CD4-positive, alpha-beta T cell treated with Interferon alpha-2 for 1 hour (primary cell): ENCODE measurements at regions not wholly inside any gene's neighbourhood (a gene's known extent, or its start where the extent isn't known, plus 50 kb on each side); places are given as distances from the start of the nearest gene placed in this dataset.

Experiments used
- DNase-seq, 2 donors: peaks; one replicate each; pipeline ENCODE4 v3.0.0-alpha.2; 2020 to 2022

DNA sequence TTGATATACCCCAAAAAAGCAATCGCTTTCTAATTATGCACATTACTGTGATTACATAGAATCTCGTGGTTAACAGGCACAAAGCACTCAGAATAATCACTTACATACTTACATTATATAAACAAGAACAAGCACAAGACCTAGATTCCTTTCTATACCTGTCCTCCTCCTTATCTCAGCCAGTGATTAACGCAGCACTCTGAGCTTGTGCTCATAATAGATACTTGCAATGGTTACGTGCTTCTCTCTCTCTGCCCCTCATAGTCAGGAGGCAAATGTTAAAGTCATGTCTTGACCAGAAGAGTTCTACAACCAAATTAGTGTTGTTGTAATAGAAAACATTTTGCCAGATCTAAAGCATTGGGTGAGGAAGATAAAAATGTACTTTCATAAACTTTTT is 342.2 kb upstream of the PKDCC start:
- DNase-seq, result no peak

DNA sequence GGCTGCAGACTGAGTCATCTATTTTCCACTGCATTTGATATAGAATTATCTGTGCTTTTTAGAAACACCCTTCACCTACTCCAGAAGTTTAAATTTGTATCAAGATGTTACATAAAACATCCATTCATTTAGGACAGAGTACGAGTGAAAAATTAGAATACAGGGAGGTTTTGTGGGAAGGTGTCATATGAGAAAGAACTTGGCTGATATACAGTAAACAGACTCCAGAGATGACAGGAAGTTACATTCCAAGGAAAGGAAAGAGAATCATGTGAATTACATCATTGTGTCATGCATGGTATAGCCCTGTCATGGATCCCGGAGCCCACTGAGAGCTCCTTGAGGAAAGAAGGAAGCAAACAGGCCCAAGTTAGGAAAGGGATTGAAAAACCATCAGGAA is 341.5 kb upstream of the PKDCC start:
- no peak for DNase-seq

DNA sequence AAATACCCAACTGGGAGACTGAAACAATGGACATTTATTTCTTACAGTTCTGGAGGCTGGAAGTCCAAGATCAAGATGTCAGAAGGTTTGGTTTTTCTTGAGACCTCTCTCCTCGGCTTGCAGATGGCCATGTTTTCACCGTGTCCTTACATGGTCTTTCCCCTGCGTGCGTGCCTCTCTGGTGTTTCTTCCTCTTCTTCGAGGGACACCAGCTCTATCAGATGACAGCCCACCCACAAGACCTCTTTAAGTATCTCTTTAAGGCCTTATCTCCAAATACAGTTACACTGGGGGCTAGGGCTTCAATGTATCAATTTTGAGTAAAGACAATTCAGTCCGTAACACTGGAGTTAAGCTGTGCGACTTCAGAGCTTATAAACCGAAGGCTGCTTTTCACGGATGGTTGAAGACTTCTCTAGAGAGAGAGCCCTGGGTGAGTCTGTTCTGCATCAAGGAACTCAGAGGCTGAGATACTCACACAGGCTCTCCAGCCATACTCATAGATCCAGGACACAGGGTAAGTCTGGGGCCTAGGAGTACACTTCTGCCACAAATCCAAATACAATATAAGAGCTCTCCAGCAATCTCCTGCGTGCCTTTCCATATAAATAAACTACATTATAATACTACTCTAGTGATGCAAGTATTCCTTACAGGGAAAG is 339.9 kb upstream of the PKDCC start:
- DNase-seq, result no peak

DNA sequence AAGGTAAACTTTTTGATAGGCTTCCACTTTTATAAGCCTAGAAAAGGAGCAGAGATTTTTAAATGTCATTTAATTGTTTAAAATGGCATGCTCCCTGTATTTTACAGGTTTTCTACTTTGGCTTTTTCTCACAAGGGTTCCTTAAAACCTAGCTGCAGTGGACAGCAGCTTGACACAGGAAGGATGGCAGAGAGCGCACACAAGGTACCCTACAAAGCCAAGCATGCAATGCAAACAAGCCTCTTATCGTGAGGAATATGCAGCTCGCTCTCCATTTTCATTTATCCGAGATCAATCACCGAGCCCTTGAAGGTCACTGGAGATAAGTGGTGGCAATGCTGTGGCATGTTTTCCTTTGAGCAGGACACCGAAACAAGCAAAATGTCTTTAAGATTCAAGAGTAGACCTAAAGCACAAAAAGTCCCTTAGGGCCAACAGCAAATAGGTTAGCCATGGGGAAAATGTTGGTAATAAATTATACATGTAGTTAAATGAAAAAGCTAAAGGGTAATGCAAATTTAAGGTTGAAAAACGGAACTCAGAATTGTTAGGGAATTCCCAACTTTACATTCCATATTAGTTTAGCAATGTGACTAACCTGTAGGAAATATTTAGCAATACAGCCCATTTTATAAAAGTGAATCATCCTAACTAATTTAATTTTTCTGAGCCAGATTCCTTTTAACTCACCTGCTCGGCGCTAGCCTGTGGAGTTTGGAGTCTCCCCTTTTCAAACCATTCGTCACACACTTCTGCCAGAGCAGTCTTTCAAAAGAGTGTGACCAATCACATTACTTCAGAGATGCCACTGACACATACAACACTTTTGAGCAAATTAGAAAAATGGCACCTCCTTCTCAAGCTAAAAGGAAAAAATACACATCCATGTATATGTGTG is 337.9 kb upstream of the PKDCC start:
- no peak for DNase-seq

DNA sequence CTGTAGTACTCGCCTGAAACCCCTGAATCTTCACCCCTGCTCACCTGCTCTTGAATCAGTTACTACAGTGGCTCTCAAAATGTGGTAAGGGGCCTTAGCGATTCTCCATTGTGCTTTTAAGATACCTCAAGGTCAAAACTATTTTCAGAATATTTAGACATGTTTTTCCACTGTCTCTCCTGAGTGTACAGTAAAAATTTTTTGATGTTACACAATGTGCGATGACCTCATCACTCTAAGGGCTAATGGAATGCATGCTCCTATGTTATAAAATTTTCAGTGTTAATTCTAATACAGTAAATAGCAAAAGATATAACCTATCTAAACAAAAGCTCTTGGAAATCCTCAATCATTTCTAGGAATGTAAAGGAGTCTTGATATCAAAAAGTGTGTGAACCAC is 336.9 kb upstream of the PKDCC start:
- DNase-seq, result no peak

DNA sequence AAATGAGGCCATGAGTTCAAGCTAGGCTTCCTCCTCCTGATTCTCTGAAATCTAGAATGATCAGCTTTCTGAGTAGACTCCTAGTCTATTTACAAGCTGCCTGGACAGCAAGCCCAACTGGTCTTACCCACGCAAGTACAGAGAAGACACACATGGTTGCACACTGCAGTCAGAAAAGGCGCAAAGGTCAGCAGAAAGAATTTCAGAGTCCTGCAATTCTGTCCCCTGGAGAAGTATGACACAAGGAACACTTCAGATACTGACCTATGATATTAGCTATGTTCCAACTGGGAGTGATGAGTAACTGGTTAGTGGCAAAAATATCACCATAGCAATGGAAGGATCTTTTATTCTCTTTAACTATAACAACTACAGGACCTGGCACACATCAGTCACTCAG is 336.1 kb upstream of the PKDCC start:
- no peak for DNase-seq

DNA sequence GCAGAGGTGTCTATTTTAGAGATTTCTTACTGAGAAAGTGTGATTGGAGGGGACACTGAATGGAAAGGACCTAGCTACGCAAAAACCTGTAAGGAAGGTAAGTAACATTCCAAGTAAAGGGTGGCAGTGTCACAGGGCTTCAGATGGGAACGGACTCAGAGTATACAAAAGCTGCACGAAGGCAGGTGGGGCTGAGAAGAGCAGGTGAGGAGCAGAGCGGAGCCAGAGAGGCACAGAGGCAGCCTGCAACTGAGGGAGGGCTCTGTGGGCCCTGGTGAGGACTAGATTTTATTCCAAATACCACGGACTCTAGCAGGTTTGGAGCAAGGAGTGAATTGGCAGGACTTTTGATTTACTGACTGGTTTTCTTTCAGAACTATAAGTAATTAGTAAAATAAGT is 331.3 kb upstream of the PKDCC start:
- no peak for DNase-seq

DNA sequence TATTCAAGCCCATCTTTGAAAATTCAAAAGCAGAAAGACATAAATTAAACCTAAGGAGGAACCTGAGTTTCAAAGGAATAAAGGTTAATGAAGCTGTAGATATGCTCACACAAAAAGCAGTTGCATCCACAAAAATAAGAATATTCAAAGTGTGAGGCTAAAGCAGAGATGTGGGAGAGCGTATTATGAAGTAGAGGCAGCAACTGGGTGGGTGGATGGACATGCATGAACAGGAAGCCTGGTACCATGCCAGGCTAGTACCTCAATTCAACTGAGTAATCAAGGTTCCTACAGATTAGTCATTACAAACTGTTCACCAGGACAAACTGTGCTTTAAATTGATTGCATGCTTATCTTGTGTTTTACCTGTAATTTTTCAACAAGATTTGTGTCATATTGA is 330.0 kb upstream of the PKDCC start:
- no peak for DNase-seq

DNA sequence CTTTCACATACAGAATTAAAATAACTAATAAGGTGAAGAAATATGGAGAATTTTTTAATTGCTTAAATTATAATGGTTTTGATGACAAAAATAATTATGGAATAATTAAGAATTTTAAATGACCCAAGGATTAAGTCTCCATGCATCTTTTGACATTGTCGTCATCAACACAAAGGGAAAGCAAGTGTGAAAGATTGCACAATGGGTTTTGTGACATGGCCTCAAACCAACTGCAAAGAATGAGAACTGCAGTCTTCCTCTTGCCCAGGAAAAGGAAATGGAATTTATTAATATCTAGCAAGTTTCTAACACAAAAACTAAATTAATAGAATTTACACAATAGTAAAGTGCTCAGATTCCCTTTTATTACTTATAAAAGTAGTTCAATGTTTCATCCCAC is 329.1 kb upstream of the PKDCC start:
- no peak for DNase-seq

DNA sequence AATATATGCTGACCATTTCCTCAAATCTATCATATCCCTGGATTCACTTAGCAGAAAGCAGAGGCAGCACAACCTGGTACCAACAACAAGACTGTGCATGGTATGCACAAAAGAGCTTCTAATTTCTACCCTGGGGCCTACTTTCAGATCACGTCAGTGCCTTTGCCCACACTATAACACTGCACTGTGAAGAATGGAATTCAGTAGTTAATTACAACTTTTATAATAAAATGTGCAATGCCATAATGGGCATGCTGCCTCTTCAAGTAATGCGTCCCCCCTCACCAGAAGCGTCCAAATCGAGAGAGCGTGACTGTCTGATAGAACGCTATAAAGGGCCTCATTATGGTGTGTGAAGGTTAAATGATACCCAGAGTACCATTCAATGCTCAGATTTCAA is 328.1 kb upstream of the PKDCC start:
- DNase-seq, result no peak

DNA sequence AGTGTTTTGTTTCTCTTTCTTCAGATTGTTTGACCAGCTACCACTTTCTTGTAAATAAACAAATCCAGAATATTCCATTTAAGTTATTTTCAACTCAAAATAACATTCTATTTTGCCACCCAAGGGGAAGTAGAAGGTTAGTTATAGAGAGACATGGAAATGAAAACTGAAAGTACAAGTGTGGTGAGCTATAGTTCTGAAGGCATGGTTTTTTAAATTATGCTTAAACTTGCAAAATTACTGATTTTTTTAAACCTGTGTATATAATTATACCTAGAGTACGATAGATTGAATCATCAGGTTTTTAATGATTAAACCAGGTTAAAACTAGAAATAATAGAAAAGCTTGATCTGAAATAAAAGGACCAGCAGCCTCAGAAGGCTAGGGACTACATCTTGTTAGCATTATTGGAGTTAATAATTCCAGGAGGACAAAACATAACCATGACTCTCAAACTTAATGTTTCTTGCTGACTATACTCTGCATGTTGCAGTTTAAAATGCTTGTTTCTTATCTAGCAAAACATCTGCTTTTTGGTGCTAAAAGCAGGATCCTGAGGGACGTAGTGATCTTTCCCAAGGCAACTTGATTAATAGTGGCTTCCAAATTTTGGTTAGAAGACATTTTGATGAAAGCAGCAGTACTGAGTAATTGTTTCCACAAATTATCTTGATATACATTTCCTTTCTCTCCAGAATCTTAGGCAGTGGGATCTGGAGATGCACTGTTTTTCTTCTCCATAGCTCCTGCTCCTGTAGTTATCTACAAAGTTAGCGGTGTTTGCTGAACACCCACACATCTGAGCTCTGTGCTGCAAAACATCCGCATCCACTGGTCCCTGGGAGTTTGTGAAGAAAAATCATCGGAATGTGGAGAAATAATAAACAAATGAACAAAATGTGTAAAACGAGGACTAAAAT is 327.2 kb upstream of the PKDCC start:
- DNase-seq, result no peak

DNA sequence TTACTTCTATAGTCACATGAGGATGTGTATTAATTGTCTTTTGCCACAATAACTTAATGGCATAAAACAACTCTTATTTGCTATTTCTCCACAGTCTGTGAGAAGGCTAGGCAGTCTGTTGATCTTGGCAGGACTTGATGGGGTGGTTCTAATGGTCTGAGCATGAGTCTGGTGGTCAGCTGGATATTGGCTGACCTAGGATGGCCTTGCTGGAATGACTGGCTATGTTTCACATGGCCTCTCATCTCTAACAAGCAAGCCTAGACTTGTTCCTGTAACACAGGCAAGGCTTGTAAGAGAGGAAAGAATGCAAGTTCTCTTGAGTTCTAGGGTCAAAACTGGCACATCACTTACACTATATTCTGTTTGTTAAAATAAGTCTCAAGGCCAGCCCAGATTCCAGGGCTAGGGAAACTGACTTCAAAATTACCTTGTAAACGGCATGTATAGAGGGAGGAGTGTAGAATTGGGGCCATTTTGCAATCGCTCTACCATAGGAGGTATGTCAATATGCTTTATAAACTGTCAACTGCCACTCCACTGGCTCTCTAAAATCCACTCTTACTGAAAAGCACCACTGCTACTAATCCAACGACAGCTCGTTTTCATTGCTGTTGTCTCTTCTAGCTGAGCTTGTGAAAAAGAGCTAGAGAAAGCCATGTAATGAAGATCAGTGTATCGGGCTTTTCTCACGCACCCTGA is 325.0 kb upstream of the PKDCC start:
- no peak for DNase-seq

DNA sequence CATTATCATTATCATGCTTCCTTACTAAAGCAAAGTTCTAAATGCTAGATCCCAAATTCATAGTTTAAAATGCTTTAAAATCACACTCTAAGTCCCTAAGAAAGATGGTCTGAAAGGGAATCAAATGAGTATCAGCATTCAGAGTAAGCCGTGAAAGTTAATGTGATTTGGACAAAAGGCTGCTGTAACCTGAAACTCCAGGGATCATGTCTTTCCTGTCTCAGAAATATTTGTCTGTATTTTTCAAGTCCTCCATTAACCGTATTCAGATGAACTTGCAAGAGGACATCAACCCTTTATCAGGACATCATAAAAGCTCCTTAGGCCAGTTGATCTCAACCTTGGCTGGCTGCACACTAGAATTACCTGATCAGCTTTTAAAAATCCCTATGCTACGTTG is 324.3 kb upstream of the PKDCC start:
- DNase-seq, result no peak

DNA sequence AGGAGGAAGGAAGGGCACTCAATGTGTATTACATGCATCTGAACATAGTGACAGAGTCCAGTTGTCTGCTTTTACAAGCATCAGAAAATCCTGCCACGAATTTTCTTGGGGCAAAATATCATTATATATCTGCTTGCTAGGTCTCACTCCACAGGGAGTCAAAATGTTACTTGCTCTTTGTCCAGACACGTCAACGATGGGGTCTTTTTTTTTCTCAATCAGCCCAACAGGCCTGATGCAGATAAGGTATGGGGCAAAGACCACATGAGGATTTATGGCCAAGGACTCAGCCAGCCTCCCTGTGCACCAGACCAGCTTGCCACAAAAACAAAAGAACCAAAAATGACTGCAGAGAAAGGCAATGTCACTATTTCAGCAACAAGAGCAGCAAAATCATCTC is 323.4 kb upstream of the PKDCC start:
- no peak for DNase-seq

DNA sequence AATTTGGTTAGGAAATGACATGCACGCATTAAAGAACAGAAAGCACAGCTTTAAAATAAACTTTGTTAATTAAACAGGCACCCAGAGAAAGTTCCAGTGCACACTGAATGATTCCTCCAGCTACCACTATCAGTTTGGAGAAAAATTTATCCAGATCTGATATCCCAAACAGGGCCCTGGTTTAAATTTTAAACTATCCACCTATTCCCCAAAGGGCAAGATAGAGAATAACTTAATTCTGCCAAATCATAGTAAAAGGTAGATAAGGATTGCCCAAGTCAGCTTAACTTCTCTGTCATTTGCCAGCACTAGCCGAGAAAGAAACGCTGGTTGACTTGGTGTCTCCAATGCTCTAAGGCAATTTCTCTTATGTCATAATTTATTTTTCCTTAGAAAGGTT is 321.9 kb upstream of the PKDCC start:
- DNase-seq, result no peak

DNA sequence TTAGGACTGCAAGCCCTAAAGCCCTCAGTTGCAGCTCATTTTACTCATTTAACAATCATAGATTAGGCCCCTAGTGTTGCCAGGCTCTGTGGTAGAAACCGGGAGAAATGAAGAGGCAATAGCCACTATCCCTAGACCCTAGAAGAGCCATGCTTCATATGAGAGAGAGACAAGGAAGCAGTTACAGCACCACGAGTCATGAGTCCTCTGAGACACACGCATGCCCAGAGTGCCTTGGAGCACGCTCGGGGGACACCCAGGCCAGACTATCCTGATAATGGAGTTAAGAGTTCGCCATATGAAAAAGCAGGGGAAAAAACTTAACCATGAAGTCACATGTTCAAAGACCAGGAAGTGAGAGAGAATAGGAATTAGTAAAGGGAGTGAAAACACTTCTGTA is 321.5 kb upstream of the PKDCC start:
- no peak for DNase-seq

DNA sequence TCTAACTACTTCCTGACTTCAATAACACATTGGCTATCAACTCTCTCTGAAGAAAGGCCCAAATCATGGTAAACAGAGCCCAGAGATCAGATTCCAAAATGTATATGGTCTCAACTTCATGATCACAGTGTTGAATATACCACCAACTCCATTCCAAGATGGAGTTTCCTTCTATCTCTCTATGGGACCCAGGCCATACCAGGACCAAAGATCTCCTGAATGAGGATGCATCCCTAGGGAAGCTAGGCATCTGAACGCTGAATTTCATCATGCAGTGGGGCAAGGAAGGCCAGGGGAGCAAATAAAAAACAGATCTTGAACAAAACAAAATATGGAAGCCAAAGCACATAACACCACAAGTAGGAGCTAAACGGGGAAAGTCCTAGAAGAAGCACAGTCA is 320.7 kb upstream of the PKDCC start:
- no peak for DNase-seq

DNA sequence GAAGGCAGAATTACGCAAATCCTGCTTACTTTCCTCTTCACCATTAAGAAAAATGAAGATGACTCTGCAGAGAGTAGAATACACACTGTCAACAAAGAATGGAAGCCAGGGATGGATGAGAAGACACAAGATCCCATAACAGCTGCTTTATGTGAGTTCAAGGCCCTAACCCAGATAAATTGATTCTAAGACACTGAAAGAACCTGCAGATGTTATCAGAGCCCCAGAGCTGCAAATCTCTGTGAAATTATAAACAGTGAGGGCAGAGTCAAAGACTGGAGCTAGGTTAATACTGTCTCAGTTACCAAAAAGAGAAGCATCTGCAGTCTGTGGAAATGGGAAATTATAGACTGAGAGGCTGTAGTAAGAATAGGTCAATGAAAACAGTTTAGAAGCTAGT is 320.1 kb upstream of the PKDCC start:
- no peak for DNase-seq

DNA sequence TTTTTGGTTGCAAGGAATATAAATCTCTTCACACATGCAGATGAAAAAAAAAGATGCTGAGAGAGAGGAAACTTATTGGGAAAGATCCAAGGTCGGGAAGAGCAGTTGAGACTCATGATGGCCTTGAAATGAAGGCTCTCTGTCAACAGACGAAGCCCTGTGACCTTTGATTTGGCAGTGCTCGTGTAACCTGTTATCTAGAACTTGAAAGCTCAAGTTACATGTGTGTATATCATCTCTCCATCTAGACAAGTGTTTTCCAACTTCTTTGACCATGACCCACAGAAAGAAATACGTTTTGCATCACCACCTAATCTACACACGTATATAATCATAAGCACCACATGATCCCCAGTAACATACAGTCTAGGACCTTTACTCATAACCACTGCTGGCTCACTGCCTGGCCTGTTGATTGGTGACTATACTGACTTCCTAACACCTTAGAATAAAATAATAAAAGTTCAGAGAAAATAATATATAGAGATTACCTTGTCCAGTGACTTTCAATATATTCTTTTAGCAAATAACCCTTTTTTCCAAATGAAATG is 319.0 kb upstream of the PKDCC start:
- no peak for DNase-seq

DNA sequence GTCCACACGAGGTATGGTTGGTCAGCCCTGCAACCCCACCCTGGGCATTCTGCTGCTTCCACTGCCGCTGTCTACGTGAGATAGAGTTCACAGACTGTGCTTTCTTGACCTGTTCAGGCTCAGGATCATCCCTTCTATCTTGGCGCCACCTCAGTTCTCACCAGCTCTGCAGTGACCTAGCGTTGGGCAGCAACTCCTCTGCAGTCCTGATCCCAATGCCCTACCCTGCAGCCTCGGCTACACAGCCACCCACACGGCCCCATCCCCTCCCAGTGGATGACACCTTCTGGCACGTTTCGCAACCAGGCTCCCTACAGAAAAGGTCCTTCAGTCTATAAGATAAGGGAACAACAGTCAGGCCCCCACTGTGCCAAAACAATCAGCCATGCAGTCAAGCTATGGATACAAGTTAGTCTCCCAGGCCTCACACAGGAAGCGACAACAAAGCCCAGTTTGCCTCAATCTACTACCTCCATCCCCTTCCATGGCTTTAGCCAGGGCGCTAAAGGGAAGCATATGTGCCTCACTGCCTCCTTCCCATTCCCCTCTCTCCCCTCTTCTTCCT is 317.9 kb upstream of the PKDCC start:
- DNase-seq, result no peak

DNA sequence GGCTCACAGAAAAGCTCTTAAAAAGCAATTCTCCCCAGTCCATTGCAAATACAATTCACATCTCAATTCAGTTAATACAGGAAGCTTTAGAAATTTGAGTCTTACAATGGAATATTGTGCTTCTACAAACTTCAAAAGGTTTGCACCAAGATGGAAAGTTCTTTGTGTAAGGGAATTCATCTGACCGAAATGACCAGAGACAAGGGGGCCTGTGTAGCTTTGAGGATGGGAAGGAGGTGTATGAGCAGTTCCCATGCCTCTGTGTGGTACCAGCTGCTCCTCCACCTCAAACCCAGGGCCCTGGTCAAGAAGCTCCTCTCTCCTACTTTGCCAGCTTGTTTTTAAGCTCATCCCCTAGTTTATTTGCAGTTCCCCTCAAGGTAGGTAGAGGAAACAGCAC is 312.8 kb upstream of the PKDCC start:
- DNase-seq, result no peak

DNA sequence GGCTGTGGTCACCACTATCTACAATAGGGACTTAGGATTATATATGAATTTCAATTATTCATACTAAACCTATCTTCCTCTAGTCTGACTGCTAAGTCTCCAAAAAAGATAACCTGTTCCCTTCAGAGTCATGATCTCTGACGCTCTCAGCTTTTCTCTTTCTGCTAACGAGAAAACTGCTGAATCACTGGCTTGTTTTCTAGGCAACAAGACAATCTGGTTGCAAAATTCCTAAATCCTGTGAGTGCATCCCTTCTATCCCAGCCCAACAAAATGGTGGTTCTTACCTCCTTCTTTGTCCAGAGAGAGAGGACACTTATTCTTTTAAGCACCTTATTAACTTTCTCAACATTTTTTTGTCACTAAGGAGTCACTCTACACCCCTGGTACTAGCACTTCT is 312.3 kb upstream of the PKDCC start:
- no peak for DNase-seq
